ENCODE measurements at regions not wholly inside any gene's neighbourhood (a gene's known extent, or its start where the extent isn't known, plus 50 kb on each side); places are given as distances from the start of the nearest gene placed in this dataset.

DNA sequence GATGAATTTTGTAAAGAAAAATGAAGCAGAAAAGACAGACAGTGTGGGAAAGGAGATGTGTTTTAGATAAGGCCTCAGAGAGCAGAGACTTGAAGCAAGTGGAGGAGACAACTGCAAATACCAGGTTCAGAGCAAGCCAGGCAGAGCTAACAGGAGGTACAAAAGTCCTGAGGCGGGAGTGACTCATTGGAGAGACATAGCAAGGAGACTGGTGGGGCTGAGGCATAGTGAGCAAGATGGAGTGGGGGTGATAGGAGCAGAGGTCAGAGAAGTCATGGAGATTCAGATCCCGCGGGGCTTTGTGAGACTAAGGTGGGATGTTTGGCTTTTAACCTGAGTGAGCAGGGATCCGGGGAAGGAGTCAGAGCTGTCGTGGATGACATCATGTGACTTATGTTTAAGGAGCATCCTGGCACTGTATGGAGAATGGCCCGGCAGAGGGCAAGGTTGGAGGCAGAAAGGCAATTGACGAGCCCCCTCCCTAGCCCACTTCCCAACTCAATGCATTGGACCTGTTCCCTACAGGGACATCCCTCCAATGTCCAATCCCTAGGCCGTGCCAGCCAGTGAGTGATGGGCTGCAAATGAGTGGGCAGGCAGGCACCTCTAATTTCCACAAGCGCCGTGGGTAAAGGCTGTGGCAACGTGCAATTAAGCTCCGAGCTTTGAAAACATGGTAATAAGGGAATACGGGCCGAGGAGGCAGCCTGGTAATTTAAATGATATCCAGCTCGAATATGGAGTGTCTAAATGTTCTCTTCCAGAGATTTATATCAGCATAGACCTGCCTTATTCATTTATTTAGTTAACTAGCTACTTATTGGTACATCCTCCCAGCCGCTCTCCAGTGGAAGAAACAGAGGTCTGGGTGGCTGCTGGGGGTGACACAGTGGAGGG, 206.8 kb upstream of the LHX5 start:
- Mint-ChIP-seq H3K9me3 (ENCODE audit: unreplicated experiment) (no peaks in the 10 kb centered on the region), H3K4me3 (ENCODE audit: unreplicated experiment) (no peak overlapping the region), H3K27ac (ENCODE audit: unreplicated experiment) (no peak overlapping the region), H3K27me3 (ENCODE audit: unreplicated experiment) (peaks cover 11% of the 10 kb centered on the region), H3K36me3 (ENCODE audit: unreplicated experiment) (no peaks in the 10 kb centered on the region), H3K4me1 (ENCODE audit: unreplicated experiment) (no peaks in the 10 kb centered on the region)
- TF ChIP-seq, protein P1, sequence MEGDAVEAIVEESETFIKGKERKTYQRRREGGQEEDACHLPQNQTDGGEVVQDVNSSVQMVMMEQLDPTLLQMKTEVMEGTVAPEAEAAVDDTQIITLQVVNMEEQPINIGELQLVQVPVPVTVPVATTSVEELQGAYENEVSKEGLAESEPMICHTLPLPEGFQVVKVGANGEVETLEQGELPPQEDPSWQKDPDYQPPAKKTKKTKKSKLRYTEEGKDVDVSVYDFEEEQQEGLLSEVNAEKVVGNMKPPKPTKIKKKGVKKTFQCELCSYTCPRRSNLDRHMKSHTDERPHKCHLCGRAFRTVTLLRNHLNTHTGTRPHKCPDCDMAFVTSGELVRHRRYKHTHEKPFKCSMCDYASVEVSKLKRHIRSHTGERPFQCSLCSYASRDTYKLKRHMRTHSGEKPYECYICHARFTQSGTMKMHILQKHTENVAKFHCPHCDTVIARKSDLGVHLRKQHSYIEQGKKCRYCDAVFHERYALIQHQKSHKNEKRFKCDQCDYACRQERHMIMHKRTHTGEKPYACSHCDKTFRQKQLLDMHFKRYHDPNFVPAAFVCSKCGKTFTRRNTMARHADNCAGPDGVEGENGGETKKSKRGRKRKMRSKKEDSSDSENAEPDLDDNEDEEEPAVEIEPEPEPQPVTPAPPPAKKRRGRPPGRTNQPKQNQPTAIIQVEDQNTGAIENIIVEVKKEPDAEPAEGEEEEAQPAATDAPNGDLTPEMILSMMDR (IDR thresholded peaks at IDR 0.05), result no peak
- DNase-seq (ENCODE audit: extremely low spot score, unreplicated experiment), result no peak

DNA sequence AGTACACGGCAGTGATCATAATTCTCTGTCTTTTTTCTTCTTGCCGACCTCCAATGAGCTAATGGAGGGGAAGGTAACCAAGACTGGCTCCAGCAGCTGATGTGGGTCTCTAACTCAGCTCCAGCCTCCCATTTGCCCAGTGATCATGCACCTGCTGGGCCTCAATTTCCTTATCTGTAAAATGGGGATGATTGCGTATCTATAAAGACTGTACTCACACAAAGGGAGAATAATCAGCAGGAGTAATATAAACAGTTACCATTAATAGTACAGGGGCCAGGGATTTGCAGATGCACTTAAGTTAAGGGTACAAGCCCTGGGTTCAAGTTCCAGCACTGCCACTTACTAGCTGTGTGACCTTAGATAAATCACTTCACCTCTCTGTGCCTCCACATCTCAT, 204.9 kb upstream of the LHX5 start:
- H3K27me3 Mint-ChIP-seq (ENCODE audit: unreplicated experiment), result peaks cover 8% of the 10 kb centered on the region

DNA sequence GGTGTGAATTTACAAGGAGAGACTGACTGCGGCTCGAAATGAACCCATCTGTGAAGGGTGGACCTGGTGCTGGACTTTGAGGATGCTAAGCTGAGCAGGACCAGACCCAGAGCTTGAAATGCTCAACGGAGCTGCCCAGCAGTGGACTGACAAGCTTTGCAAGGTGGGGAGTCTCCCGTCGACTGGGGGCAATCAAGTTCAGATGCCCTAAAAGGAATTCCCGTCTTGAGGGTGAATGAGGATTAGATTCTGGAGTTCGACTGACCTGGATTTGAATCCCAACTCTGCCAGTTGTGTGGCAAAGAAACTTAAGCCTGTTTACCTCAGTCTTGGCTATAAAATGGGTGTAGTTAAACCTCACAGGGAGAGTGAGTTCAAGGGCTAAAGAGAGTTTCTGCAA, 204.4 kb upstream of the LHX5 start:
- H3K27ac Mint-ChIP-seq (ENCODE audit: unreplicated experiment), result no peak overlapping the region
- H3K4me3 Mint-ChIP-seq (ENCODE audit: unreplicated experiment), result no peak overlapping the region
- TF ChIP-seq, protein P1 (IDR thresholded peaks at IDR 0.05), result no peak
- peaks cover 8% of the 10 kb centered on the region for H3K27me3 Mint-ChIP-seq (ENCODE audit: unreplicated experiment)
- no peaks in the 10 kb centered on the region for H3K4me1 Mint-ChIP-seq (ENCODE audit: unreplicated experiment)
- no peaks in the 10 kb centered on the region for H3K36me3 Mint-ChIP-seq (ENCODE audit: unreplicated experiment)
- H3K9me3 Mint-ChIP-seq (ENCODE audit: unreplicated experiment), result no peaks in the 10 kb centered on the region
- DNase-seq (ENCODE audit: extremely low spot score, unreplicated experiment), result no peak

More for the DNA sequence above, 204.9 kb upstream of the LHX5 start:
- H3K4me3 Mint-ChIP-seq (ENCODE audit: unreplicated experiment), result no peak overlapping the region
- H3K4me1 Mint-ChIP-seq (ENCODE audit: unreplicated experiment), result no peaks in the 10 kb centered on the region
- TF ChIP-seq, protein P1 (IDR thresholded peaks at IDR 0.05), result no peak
- no peak overlapping the region for H3K27ac Mint-ChIP-seq (ENCODE audit: unreplicated experiment)
- DNase-seq (ENCODE audit: extremely low spot score, unreplicated experiment), result no peak
- H3K9me3 Mint-ChIP-seq (ENCODE audit: unreplicated experiment), result no peaks in the 10 kb centered on the region
- H3K36me3 Mint-ChIP-seq (ENCODE audit: unreplicated experiment), result no peaks in the 10 kb centered on the region

DNA sequence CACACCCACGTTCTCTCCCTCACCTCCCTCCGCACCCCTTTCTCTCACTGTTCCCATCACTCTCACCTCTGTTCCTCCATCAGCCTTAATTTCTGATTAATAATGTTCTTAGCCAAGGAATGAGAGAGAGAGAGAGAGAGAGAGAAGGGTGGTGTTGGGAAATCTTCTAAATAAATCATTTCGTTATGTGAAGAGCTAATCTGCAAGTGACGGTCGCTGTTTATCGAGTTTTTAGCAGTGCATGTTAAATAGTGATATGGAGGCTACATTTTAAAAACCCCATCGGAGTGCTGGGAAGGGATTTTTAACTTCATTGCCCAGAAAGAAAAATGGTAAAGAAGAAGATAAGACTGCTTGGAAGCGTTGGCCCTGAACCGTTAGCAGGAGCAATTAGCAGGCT, 203.3 kb upstream of the LHX5 start:
- Mint-ChIP-seq H3K27me3 (ENCODE audit: unreplicated experiment) (peaks cover 13% of the 10 kb centered on the region), H3K27ac (ENCODE audit: unreplicated experiment) (no peak overlapping the region), H3K4me3 (ENCODE audit: unreplicated experiment) (no peak overlapping the region), H3K36me3 (ENCODE audit: unreplicated experiment) (no peaks in the 10 kb centered on the region), H3K4me1 (ENCODE audit: unreplicated experiment) (no peaks in the 10 kb centered on the region), H3K9me3 (ENCODE audit: unreplicated experiment) (no peaks in the 10 kb centered on the region)
- TF ChIP-seq, protein P1 (IDR thresholded peaks at IDR 0.05), result no peak
- DNase-seq (ENCODE audit: extremely low spot score, unreplicated experiment), result no peak

DNA sequence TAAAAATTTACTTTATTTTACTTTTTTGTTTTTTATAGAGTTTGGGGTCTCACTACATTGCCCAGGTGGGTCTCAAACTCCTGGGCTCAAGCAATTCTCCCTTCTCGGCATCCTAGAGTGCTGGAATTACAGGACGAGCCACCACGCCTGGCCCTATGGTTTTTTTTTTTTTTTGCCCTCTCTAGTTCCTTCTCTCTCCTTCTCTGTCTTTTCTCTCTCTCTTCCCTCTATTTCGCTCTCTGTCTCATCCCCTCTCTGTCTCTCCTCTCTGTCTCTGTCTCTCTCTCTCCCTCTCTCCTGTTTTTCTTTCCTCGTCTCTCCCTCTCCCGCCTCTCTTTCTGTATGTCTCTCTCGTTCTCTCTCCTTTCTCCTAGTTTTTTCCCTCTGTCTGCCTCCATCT, 202.6 kb upstream of the LHX5 start:
- no peaks in the 10 kb centered on the region for H3K9me3 Mint-ChIP-seq (ENCODE audit: unreplicated experiment)
- H3K36me3 Mint-ChIP-seq (ENCODE audit: unreplicated experiment), result no peaks in the 10 kb centered on the region
- H3K4me3 Mint-ChIP-seq (ENCODE audit: unreplicated experiment), result no peak overlapping the region
- H3K27ac Mint-ChIP-seq (ENCODE audit: unreplicated experiment), result no peak overlapping the region
- DNase-seq (ENCODE audit: extremely low spot score, unreplicated experiment), result no peak
- H3K4me1 Mint-ChIP-seq (ENCODE audit: unreplicated experiment), result no peaks in the 10 kb centered on the region
- TF ChIP-seq, protein P1 (IDR thresholded peaks at IDR 0.05), result no peak
- H3K27me3 Mint-ChIP-seq (ENCODE audit: unreplicated experiment), result peaks cover 13% of the 10 kb centered on the region

Measured in osteocyte (in vitro differentiated cells).